ENCODE measurements at regions not wholly inside any gene's neighbourhood (a gene's known extent, or its start where the extent isn't known, plus 50 kb on each side); places are given as distances from the start of the nearest gene placed in this dataset.

DNA sequence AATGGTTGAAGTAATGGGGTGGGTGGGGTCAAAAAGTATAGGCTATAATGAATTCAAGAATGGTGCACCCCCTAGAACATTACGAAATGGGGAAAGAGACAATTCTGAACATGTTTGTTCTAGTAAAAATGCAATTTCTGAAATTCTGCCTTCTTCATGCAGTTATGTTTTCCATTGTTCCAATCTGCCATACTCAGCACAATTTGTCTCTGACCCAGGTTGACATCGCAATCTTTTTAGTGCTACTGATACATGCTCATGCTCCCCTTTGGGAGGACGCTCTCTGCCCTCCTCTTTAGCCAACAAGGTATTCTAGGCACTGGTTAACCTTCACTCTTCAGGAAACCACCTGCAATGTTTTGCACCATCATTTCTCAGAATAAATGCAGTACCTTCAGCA, 1303.9 kb upstream of the PIK3C3 start:
- no peak for DNase-seq (ENCODE audit: low read depth)

DNA sequence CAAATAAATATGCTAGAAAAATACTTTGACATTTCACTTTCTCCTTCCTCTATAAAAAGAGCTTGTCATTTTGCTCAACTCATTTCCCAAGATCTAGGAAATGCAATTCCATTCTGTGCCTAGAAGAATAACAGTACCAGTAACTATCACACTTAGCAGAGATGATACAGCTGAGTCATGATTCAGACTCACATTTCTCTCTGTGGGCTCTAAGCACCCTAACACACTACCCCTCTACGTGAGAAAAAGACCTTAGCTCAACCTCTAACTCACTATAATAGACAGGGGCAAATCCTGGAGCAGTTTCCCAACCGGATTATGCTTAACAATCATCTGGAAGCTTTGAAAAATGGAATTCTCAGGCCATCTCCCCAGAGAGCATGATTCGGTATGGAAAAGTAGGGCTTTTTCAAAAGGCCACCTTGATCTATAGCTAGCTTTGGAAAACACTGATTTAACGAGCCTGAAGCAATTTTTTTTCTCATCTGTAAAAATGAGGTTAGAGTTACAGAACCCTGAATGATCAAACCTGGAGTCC, 1312.3 kb upstream of the PIK3C3 start:
- DNase-seq (ENCODE audit: low read depth), result no peak

DNA sequence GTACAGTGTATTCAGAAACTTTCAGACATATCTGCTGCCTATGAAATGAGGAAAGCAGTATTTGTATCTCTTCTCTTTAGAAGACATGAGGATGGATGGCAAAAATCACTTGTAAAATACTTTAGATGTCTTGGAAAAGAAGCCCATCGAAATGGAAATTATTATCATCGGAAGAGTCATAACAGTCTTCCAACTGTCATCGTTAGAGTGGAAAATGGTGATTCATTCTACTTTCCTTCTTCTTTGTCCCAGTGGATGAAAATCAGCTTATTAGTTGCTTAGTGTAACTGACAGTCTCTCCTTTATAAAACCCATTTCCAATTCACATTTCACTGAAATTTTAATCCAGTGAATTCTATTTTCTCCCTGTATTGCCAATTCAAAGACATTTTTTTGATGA, 1323.7 kb upstream of the PIK3C3 start:
- DNase-seq (ENCODE audit: low read depth), result no peak

DNA sequence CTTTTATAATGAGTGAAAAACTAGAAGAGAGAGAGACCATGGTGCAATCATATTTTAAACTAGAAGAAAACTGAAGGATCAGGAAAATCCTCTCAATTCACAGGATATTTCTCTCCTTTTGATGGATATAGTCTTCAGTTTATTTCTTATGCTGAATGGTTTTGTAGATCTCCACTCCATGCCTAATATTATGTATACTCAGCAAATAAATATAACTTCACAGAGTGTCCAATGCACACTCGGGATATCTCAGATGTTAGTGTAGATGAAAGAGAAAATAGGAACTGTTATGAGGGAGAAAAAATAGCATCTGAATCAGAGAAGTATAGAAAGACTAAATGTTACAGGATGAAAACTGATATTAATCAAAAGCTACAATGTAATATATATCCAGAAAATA, 1324.5 kb upstream of the PIK3C3 start:
- DNase-seq (ENCODE audit: low read depth), result no peak

DNA sequence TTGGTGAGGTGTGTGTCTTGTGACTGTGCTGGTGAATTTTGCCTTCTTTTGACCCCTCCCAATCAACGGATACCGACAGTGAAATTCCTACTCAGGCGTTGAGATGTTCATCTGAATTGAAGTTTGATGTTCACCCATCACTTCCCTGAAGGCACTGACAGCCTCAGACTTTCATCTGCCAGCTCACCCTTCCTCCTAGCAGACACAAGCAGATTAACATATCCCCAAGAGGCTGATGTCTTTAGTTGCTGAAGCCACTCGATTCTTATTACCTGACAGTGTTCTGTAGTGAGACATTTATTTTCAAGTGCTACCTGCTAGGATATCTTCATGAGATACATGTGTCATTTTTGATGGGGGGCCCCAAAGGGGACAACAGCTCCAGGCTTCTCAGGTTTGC, 1330.1 kb upstream of the PIK3C3 start:
- no peak for DNase-seq (ENCODE audit: low read depth)

DNA sequence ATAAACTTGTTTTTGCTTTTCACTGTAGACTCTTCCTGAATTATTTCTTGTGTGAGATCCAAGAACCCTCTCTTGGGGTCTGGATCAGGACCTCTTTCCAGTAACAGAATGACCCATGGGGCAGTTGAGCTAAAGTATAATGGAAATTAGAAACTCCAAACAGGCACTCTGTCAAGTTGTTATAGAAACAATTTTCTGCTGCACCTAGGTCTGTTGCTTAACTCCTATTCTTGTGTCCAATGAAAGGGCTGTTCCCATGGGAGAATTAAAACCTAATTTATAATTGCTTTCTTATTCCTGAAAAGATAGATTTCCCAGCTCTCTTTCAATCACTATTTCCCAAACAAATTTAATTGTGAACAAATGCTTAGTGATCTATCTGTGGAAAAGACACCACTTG, 1341.3 kb upstream of the PIK3C3 start:
- DNase-seq (ENCODE audit: low read depth), result no peak

DNA sequence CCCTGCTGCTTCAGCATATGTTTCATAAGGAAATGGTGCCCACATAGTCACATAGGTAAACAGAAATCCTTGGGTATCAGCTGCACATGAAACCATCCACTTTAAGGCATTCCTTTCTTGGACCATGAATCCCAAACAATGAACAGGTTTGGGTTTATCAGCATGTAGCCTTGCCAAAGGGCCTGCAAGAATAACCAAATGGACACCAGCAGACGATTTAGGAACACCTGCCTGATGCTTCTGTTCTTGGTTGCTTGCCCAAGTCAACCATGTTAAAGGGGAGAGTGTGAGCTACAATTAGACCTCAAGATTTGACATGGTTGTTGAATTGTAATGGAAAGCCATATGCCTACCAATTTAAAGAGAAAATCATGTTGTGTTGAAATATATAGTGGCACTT, 1342.7 kb upstream of the PIK3C3 start:
- no peak for DNase-seq (ENCODE audit: low read depth)

DNA sequence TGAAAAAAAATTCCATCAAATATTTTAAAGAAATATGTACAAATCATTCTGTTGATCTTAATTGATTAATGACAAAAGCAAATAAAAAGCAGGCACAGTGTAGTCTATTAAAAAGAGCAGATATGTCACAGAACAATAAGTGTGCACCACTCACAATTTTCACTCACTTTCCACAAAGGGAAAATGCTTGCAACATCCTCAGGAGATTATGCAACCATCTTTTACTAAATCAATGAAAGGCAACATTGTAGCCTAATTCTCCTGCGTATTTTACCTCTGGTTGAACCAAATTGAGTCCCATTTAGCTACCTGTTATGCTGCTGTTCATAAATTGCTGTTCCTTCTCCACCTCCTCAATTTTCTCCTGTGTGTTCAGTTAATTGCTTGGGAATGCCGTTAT, 1346.8 kb upstream of the PIK3C3 start:
- no peak for DNase-seq (ENCODE audit: low read depth)

DNA sequence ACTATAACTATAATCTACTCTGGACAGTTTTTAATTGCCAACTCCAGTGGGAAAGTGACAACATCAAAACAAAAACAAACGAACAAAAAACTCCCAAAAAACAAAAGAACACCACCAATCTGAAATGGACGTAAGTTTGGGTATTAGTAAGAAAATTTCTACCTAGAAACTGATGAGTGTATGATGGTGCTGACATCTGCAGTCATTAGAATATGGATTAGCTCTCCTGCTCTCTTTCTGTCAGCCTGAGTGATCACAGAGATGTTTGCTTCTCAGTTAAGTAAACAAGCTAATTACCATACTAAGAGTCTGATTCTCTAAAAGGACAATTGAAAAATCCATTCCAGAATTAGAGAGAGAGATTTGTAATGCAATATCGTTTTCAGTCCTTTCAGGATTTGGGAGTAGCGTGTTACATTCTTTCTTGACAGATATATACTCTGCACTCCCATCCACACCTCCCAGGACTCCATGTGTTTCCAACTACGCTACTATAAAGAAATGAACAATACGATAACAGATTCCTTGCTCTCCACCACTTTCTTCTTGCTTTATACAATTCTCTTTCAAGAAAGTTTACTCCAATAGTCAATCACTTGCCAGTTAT, 1347.4 kb upstream of the PIK3C3 start:
- DNase-seq (ENCODE audit: low read depth), result no peak

DNA sequence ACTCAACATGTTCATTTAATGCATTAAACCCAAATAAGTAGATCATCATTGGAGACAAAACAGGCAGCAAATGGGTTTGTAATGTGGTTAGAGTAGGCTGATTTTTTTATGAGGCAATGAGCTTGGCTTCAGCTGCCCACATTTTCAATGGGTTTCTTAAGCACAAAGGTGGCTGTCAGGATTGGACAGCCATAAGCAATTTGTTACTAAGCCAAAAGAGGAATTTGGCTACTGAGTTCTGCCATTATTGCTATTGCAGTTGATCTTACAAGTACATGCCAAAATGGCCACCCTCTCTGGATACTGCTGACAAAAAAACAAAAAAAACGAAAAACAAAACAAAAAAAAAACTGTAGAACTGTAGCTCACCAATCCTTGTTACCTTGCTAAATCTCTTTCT, 1348.0 kb upstream of the PIK3C3 start:
- DNase-seq (ENCODE audit: low read depth), result no peak

DNA sequence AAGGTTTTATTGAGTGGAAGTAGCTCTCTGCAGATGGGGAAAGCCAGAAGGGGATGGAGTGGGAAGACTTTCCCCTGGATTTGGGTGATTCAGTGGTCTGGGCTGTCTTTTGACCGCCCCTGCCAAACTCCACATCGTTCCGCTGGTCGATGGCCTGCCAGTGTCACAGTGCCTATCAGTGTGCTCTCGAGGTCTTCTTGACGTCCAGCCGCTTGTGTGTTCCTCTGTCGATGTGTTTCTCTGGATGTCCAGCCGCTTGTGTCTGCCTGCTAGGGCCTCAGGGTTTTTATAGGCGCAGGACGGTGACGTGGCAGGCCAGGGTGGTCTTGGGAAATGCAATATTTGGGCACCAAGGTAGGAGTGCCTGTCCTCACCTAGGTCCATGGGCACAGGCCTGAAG, 1371.4 kb upstream of the PIK3C3 start:
- no peak for DNase-seq (ENCODE audit: low read depth)

DNA sequence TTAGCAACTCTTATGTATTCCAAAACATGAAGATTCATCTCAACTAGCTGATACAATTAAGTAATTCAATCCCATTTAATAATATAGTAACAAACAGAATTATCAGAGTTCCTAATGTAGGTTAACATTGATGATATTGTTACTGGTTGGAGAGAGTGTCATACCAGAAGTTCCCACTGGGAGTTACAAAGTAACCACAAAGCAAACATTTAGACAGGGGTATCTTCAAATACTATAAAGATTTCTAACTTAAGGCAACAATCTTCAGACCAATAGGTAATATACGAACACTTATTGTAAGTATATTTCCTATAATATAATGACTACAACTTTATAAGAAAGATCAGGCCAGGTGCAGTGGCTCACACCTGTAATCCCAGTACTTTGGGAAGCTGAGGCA, 1372.9 kb upstream of the PIK3C3 start:
- no peak for DNase-seq (ENCODE audit: low read depth)

DNA sequence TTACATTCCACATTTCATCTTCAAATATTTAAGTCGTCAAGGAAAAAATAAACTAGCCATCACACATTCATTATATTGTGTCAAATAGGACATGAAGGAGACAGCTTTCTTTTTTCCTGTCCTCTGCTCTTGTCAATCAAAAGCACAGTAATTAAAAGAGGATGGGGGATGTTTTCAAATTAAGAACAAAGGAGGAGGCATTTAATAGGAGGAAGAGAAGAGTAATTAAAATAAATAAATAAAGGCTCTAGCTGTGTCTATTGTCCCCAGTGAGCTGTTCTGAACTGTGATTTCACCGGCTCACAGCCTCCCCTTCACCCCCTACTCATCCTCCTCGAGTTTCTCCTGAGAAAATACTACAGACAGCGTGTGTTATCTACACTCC, 1377.1 kb upstream of the PIK3C3 start:
- DNase-seq (ENCODE audit: low read depth), result no peak

DNA sequence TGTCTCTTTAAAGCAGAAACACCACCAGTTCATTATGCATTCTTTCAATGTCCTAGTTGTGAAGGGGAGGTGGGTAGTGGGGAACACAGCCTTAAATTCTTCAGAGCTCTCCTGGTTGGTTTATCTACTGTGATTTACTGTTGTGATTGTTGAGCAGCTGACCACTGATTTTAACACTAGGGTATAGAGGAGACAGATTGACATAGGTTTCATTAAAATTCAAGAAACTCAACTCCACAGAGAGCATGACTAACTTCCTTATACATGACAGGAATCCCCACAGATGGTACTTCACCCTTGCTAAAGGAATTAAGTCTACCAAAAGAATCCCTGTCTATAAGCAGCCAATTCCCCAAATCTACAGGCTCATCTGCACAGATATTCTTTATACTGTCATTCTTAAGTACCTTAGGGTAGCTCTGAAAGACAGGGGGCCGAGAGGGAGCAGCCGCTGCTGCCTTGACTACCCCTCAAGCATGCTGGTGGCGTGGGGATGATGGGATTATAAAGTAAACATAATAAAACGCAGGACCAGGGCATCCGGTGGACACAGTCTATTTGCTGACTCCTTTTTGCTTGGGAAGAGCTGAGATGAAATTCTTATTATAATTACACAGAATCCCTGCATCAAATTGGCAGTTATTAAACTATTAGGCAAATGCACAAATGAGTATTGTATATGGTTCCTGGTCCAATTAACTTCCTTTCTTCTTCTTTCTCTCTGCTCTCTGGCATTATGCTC, 1377.6 kb upstream of the PIK3C3 start:
- DNase-seq (ENCODE audit: low read depth), result no peak

DNA sequence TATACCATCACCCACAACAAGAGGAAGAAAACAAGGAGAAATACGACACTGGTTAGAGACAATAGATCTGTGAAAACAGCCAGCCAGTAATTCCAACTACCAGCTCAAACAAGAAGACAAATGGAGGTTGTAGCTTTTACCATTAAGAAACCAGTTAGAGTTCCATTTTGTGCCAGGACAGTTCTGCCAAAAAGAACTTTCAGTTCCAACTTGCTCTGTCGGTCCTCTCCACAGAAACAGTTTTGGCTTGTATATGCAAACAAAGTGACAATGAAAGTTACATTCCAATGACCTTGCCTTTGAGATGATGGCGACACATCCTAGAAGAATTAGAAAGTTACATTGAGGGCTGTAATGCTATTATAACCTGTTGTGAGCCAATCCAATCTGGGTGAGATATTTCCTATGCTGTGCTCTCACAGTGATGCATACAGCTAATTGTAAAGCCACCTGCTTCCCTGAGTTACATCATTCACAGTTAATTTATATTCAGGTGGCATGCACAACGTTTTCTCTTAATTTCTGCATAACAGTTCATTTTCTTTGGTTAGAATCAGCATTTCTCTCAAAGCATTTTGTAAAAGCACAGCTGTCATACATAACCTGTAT, 1378.4 kb upstream of the PIK3C3 start:
- no peak for DNase-seq (ENCODE audit: low read depth)

DNA sequence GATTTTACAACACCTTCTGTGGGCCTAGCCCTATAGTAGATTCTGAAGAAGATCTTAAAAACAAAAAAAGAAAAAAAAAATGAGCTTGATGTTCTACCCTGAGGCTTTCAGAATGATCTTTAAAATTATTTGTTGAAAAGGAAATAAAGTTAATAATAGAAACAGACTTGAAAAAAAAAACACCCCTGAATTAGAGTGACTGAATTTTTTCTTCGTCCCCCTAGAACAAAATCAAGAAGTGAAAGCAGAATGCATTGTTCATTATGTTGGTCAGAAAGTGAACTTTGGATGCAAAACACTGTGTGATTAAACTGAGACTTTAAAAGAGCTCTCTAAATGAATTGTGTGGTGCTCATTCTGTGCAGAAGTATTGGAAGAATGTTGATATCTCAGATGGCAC, 1384.4 kb upstream of the PIK3C3 start:
- DNase-seq (ENCODE audit: low read depth), result no peak

DNA sequence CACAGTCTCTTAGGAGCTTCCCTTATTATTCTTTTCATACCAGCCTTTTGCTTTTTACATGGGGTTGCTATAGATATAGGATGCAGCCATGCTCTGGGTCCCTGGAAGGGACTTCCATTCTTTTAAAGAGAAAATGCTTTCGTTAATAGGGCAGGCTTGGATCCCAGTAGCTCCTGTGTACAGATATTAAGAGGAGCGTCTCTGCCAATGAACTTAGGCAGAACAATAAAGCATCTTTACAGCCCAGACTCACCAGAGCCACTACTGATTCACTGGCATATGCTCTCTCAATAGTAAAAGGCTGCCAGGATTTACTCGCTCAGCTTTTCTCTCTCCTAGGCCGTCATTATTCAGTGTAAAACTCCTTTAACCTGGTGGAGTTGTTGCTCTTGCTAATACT, 1385.4 kb upstream of the PIK3C3 start:
- no peak for DNase-seq (ENCODE audit: low read depth)

DNA sequence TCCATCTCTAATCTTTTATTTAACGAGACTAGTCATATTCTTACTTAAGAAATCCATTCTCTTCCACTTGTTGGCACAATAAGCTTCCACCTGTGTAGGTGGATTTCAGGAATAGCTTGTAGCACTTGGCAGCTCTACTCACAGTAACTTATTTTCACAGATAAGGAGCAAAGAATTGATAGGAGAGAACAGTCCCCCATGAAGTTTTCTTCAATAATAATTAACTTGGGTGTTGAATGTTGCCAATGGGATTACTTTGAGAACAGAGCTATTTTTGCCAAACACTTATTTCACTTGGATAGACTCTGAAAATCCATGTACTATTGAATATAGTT, 1388.6 kb upstream of the PIK3C3 start:
- DNase-seq (ENCODE audit: low read depth), result no peak

DNA sequence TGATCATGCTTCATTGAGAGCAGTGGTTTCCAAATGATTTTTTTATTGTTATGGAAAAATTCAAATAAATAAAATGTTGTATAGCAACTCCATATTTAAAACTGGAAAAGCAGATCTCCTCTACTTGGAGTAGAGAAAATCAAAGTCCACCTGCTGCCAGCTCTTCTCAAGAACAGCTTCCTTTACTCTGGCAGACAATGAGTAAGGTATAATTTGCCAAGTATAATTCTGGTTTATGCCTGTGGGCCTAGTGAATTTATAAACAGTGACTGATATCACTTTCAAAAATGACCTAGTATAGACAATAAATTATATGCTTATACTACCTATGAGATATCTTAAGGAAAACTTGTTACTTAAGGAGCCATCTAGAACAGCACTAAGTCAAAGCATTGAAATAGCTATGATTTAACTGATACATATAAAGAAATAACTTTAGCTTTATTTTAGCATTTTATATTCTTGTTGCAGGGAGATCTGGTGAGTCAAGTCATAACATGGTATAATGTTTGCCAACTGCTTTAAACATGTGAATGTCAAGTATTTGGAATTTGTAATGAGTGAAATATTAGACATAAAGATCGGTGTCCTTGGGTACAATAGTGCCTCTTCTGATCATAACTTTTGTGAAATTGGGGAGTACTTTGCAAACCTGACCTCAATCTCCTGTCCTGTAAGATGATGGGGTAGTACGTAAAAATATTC, 1389.1 kb upstream of the PIK3C3 start:
- no peak for DNase-seq (ENCODE audit: low read depth)

DNA sequence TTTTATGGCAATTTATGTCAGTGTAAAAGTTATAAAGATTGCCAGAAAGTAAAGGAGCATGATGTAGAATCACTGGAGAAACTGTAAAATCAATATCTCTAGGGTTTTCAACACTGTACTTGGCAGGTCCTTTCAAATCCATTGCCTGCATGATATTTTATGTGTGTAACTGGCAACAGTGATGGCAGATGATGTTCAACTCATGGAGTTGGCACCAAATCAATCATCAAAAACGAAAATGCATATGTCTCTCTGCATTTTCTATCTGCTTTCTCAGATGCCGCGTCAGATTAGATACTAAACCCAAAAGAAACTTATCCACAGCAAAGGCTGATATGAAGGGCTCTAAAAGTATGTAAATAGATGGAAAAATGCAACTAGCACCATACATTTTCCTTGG, 1395.5 kb upstream of the PIK3C3 start:
- DNase-seq (ENCODE audit: low read depth), result no peak

DNA sequence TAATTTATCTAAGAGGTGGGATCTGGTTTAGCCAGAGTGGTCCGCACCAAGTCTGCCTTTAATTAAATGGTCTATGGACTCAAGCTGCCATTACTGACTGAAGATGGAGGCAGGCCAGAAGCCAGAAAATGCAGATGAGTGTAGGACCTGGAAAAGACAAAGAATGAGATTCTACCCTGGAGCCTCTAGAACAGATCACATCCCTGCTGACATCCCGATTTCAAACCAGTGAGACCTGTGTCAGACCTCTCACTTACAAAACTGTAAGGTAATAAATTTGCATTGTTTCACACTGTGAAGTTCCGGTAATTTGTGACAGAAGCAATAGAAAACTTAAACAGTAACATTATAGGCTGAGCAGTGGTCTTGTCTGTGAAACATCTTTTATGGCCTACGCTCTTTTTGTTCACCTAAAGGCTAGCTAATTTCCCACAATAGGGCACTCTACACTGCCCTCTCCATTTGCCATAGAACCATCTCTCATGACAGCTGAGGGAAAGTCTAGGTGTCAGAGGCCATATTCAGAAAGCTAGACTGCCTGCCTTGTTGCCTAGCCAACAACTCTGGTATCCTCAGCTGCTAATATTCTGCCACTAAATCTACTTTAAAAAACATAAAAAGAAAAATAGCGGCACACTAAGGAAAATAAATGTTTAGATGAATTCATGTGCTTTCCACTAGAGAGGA, 1396.2 kb upstream of the PIK3C3 start:
- DNase-seq (ENCODE audit: low read depth), result no peak

DNA sequence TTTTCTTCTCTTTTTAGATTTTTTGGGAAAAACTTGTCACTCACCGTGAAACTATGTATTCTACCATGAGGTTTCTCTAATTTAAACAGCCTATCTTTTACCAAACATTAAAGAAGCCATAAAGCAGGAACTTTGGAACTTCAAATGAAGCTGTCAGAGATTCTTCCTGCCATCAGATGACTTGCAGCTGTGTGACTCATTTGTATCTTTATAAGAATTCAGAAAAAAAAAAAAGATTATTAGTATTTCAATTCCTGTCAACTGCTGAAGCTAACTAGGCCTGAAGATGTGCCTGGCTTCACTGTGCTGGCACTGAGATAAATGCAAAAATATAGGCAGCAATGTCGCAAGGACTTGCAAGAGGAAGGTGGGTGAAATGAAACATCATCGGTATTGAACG, 1399.1 kb upstream of the PIK3C3 start:
- no peak for DNase-seq (ENCODE audit: low read depth)

DNA sequence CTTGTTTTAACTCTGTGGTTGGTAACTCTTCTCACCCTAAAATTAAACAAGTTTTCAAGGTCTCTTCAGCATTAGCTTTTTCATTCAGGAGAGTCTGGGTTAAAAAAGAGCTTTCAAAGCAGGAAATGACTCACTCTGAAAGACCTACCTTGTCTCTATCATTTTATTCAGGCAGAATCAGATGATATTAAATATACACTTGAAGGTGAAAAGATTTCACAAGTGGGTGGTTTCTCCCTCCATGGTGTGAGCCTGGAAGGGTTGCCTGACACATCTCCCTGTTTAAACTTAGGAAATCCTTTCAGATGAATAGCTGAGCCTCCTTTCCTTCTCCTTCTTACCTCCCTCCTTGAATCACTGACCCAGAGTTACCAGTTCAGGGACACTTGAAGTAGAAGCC, 1402.0 kb upstream of the PIK3C3 start:
- DNase-seq (ENCODE audit: low read depth), result no peak

Data from T-helper 22 cell (primary cell).